SJCRH30 (cell line): ENCODE measurements at regions not wholly inside any gene's neighbourhood (a gene's known extent, or its start where the extent isn't known, plus 50 kb on each side); places are given as distances from the start of the nearest gene placed in this dataset.

ENCODE experiments used
- DNase-seq, 2 experiments: peaks; one replicate each; pipeline ENCODE4 v3.0.0-alpha.2; 2015 to 2020
- H3K27ac ChIP-seq: fragments of 250-450 bp; sonication (Bioruptor Pico); 2 replicates; pipeline ENCODE4 v1.5.1; 2020; ENCODE audit warnings: mild to moderate bottlenecking, moderate library complexity
- H3K27me3 ChIP-seq: fragments of 250-450 bp; sonication (Bioruptor Pico); 2 replicates; pipeline ENCODE4 v1.5.1; 2020; ENCODE audit warnings: mild to moderate bottlenecking, moderate library complexity
- H3K36me3 ChIP-seq: fragments of 250-450 bp; sonication (Bioruptor Pico); 2 replicates; pipeline ENCODE4 v1.5.1; 2020; ENCODE audit warnings: mild to moderate bottlenecking, moderate library complexity
- H3K4me1 ChIP-seq: fragments of 250-450 bp; sonication (Bioruptor Pico); 2 replicates; pipeline ENCODE4 v1.5.1; 2020; ENCODE audit warnings: mild to moderate bottlenecking, moderate library complexity
- H3K4me3 ChIP-seq: fragments of 250-450 bp; sonication (Bioruptor Pico); 2 replicates; pipeline ENCODE4 v1.5.1; 2020; ENCODE audit warnings: mild to moderate bottlenecking, moderate library complexity
- H3K9me3 ChIP-seq: fragments of 250-450 bp; sonication (Bioruptor Pico); replicated peaks from 2 replicates; pipeline ENCODE4 v1.5.1; 2020; ENCODE audit warnings: mild to moderate bottlenecking, moderate library complexity

GRCh38 chr7:96388166-96388565, 66.3 kb upstream of the SLC25A13 start:
- DNase-seq: no peak

GRCh38 chr7:96380111-96380512, 58.2 kb upstream of the SLC25A13 start:
- Histone ChIP-seq H3K27me3 (no peaks in the 10 kb centered on the region), H3K9me3 (no peaks in the 10 kb centered on the region), H3K27ac (peak overlapping the region; percentile 41; the same call in 1 of the 2 replicates), H3K4me3 (peak overlapping the region; percentile 21), H3K36me3 (no peaks in the 10 kb centered on the region), H3K4me1 (peaks cover 12% of the 10 kb centered on the region)
- DNase-seq: peak; percentile 91 to 95

More at GRCh38 chr7:96388166-96388565, 66.3 kb upstream of the SLC25A13 start:
- no peak overlapping the region for H3K27ac ChIP-seq
- no peaks in the 10 kb centered on the region for H3K36me3 ChIP-seq
- H3K27me3 ChIP-seq: no peaks in the 10 kb centered on the region
- H3K4me3 ChIP-seq: no peak overlapping the region
- no peaks in the 10 kb centered on the region for H3K4me1 ChIP-seq
- no peaks in the 10 kb centered on the region for H3K9me3 ChIP-seq

GRCh38 chr7:96377399-96377798, 55.5 kb upstream of the SLC25A13 start:
- DNase-seq: no peak
- no peak overlapping the region for H3K4me3 ChIP-seq
- H3K27me3 ChIP-seq: no peaks in the 10 kb centered on the region
- peaks cover 12% of the 10 kb centered on the region for H3K4me1 ChIP-seq
- no peak overlapping the region for H3K27ac ChIP-seq
- H3K9me3 ChIP-seq: no peaks in the 10 kb centered on the region
- H3K36me3 ChIP-seq: no peaks in the 10 kb centered on the region
